RPMI8226 (cell line): ENCODE measurements at regions not wholly inside any gene's neighbourhood (a gene's known extent, or its start where the extent isn't known, plus 50 kb on each side); places are given as distances from the start of the nearest gene placed in this dataset.
"Not testable (repeated sequence)": the region's sequence is repeated elsewhere in the genome, so short reads cannot be mapped to it uniquely, and the experiment has no call there.

Experiments used
- DNase-seq: peaks from one replicate; pipeline ENCODE4 v3.0.0-alpha.2; 2015

DNA sequence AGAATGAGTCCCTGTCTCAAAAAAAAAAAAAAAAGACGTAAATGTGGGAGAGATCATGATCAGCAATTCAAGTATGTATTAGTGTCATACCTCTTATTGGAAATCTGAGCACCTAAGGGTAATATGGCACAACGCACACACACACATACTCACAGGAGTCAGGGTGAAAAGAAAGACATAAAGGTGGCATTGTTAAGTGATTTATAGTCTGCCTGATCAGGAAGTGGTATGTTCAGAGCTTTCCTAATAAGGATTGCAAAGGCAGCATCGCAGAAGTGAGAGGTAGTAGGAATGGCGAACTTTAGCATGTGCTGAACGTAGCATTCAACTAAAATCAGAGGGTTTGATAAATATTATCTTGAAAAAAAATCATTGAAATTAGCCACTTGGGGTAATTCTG is 854.3 kb downstream of the METTL15 start:
- DNase-seq: no peak

DNA sequence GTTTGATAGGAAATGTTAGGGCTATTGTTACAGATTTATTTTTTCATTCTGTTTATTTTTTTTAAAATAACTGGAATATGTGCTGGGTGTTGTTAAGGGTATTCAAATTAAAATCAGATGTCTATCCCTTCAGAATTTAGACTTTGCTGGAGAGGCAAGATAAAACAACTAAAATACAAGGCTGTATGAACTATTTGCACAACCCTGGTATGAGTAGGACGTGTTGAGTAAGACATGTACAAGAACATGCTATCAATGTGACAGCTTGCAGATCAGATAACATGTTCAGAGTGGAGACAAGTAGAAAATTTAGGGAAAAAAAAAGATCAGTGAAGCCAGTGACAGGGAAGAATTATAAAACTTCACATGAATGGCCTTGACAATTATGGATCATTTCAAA is 853.5 kb downstream of the METTL15 start:
- DNase-seq: no peak

DNA sequence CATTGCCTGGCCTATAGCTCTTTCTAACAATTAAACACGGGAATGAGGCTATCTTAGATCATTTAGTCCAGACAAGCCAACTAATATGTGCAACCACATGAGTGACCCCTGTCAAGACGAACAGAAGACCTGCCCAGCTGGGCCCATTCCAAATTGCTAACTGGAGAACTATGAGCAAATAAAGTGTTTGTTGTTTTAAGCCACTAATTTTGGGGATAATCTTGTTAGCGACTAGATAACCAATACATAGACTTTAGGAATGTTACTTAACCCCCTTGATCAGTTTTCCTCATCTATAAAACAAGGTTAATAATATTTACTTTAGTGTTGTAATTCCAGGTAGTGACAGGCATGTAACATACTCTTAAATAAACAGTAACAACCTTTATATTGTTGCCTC is 848.3 kb downstream of the METTL15 start:
- DNase-seq: no peak

DNA sequence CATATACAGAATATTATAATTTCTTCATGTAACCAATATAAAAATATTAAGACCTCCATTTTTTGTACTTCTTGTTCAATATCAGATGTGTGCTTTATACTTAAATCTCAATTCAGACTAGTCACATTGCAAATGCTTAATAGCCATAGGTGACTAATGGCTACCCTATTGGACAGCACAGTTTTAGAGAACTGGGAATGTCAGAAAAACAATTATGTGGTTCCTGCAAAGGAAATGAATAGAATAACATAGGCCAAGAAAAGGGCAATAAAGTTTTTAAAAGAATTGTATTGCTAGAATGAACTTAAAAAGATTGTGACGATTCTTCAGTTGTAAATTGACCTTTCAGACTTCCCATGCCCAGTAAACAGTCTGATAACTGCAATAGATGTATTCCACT is 843.0 kb downstream of the METTL15 start:
- no peak for DNase-seq

DNA sequence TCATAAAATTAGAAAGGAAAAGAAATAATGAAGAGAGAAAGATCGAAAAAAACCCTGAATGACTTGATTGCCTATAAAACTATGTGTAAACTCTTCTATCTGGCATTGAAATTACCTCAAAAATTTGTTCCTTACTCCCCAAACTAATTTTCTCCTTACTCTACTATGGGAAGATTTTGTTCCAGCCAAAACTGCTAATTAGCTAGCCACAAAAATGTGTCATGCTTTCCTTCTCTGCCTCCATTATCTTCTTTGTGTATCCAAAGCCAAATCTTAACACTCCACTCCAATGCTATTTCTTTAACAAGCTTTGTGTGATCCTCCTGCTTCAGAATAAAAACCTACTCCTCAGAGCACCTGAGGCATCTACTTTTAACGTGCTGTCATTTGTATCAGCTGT is 831.2 kb downstream of the METTL15 start:
- DNase-seq: no peak

DNA sequence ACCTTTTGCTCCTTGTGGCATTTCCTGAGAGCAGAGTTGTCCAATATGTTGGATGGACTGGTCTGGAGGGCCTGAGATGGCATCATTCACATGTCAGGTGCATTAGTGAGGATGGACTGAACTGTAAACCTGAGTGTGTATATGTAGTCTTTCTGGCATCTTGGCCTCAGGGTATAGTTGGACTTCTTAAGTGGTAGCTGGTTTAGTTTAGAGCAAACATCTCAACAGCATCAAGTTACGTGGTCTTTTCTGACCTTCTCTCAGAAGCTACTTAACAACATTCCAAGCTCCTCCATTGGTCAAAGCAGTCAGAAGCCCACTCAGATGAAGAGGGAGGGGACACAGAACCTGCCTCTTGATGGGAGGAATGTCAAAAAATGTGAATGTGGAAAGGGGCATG is 829.9 kb downstream of the METTL15 start:
- DNase-seq: no peak

DNA sequence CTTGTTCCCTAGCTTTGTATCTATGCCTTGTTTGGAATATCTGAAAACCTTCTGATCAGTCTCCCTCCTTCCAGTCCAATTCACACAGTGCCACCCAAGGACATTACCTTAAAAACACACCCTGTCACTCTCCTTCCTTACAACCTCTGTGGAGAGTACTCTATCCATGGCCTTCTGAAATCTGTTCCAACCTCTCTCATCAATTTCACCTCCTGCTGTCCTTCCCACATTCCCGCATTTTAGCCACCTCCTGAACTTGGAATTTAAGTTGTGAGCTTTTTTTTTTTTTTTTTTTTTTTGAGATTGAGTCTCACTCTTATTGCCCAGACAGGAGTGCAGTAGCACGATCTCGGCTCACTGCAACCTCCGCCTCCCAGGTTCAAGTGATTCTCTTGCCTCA is 824.8 kb downstream of the METTL15 start:
- DNase-seq: no peak

GRCh38 chr11:28924004-28924403 is 815.8 kb downstream of the METTL15 start:
- DNase-seq: no peak

DNA sequence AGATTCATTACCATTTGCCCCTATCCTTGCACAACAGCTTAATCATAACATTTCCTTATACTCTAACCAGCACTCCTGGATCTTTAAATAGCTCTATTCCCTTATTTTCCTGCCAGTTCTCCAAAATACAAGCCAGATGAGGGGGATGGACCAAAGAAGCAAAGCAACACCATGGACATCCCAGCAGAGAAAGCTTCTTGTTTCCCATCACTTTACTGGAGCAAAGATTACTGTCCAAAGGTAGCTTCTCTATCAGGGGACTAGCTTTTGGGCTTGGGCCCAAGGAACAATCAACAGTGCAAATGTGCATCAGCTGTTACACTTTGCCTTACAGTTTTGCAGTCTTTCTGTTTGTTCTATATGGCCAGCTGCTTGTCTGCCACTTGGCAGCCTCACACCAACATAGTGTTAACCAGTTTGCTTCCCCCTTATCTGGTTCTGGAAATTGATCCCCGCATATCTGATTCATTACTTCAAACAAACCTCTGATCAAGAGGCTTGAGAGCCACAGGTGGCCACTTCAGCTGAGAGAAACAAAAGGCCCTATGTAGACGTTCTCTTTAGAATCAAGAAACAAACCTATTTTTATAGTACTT is 814.3 kb downstream of the METTL15 start:
- no peak for DNase-seq

DNA sequence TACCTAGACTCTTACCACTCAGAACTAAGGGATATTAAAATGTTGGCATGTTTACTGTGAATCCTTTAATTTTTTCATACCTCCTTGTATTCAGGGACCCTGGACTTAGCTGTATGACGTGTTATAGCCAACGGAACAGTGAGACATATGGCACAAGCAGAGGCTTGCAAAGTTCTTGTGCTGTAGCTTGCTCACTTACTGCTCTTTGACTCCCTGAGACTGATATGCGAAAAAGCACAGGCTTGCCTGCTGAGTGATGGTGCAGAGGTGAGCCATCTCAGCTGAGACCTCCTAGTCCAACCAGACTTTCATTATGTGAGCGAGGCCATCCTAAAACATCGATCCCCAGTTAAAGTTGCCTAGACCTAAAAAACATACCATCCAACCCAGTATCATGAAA is 811.0 kb downstream of the METTL15 start:
- DNase-seq: no peak

GRCh38 chr11:28913883-28914282 is 805.7 kb downstream of the METTL15 start:
- DNase-seq: no peak

GRCh38 chr11:28911829-28912228 is 803.6 kb downstream of the METTL15 start:
- no peak for DNase-seq

GRCh38 chr11:28910926-28911325 is 802.7 kb downstream of the METTL15 start:
- DNase-seq: no peak

GRCh38 chr11:28903716-28904115 is 795.5 kb downstream of the METTL15 start:
- no peak for DNase-seq

- DNase-seq: no peak
These were observed 792.2 kb downstream of the METTL15 start for GRCh38 chr11:28900427-28900826.

DNA sequence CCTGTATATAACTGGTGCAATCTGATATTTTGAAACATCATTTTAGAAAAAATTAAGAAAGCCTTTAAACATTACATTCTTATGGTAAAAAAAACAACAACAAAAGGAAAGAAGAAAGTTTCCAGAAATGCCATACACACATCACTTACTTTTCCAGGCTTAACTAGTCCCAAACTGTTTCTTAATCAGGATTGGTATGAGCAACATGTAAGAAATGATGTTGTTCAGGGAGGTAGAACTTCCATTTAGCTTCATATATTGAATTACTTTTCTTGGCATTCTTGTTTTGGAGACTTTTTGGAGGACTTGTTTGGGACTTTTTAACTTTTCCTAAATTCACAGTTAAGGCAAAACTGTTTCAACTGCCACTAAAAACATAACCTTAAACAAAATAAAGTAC is 791.5 kb downstream of the METTL15 start:
- DNase-seq: no peak

GRCh38 chr11:28890601-28891040 is 782.4 kb downstream of the METTL15 start:
- not testable (repeated sequence) for DNase-seq

- no peak for DNase-seq
These were observed 779.5 kb downstream of the METTL15 start for GRCh38 chr11:28887681-28888080.

- no peak for DNase-seq
These were observed 771.7 kb downstream of the METTL15 start for GRCh38 chr11:28879869-28880268.

GRCh38 chr11:28878025-28878424 is 769.8 kb downstream of the METTL15 start:
- DNase-seq: no peak

- no peak for DNase-seq
These were observed 769.2 kb downstream of the METTL15 start for GRCh38 chr11:28877340-28877739.

DNA sequence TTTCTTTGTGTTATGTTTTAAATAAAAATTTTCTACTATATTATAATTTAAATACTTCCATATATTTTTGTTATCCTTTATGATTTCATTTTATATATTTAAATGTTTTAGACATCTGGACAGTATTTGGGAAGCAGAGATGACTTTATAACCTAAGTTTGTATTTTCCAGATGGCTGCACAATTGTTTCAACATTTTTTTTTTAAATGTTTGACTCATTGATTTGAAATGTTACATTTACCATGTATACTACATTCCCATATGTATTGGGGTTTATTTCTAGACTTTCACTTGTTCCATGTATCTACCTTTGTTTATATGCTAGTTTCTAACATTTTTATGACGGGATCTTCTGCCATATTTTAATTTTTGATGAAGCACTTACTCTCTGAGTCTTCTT is 766.5 kb downstream of the METTL15 start:
- no peak for DNase-seq

DNA sequence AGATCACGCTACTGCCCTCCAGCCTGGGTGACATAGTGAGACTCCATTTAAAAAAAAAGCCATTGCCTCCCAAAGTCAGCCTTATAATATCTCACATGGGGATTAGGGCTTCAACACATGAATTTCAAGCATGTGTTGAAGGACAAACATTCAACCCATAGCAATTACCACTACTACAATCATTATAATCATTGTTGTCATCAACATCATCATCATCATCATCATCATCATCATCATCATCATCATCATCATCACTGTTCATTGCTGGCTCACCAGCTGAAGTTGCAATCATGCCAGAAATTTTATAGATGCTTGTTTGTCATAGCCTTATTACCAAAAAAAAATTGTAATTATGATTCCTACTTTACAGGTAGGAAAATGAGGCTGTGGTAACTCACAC is 762.9 kb downstream of the METTL15 start:
- no peak for DNase-seq

- DNase-seq: no peak
These were observed 755.2 kb downstream of the METTL15 start for GRCh38 chr11:28863422-28863821.

DNA sequence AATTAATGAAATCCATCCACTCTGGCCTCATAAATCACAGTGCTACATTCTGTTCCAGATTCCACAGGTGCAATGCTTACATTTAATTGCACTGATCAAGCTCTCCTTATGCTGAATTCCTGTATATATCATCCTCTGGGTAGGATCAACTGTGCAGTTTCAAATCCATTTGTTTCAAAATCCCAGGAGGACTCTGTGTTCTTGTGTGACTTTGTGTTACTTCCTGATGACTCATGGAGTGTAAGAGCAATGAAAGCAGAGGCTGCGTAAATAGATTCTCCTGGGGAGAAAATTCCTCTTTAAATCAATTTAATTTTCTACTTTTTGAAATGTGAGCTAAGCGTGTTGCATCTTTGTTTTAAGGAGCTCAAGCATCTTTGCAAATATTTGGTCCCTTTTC is 752.7 kb downstream of the METTL15 start:
- no peak for DNase-seq

DNA sequence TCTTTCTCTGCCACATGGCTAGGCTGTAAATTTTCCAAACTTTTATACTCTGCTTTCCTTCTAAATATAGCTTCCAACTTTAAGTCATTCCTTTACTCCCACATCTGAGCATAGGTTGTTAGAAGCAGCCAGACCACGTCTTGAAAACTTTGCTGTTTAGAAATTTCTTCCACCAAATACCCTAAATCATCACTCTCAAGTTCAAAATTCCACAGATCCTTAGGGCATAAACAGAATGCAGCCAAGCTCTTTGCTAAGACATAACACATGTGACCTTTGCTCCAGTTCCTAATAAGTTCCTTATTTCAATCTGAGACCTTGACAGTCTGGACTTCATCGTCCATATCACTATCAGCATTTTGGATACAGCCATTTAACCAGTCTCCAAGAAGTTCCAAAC is 749.9 kb downstream of the METTL15 start:
- DNase-seq: no peak
